H9 (cell line): ENCODE measurements at regions not wholly inside any gene's neighbourhood (a gene's known extent, or its start where the extent isn't known, plus 50 kb on each side); places are given as distances from the start of the nearest gene placed in this dataset.

Experiments used
- DNase-seq: peaks from one replicate; pipeline ENCODE4 v3.0.0-alpha.2; 2017
- H2AFZ ChIP-seq: one replicate; pipeline ENCODE4 v1.6.1; 2013; ENCODE audit warnings: mild to moderate bottlenecking, low read length, control low read depth, moderate library complexity
- H2AK5ac ChIP-seq: 2 replicates; pipeline ENCODE4 v1.6.1; 2013; ENCODE audit warnings: low read length, control low read depth, mixed read lengths; ENCODE audit not compliant: insufficient read length
- H2BK120ac ChIP-seq: one replicate; pipeline ENCODE4 v1.6.1; 2013; ENCODE audit warnings: low read depth, mild to moderate bottlenecking, low read length, control low read depth, inconsistent platforms; ENCODE audit not compliant: poor library complexity, severe bottlenecking
- H2BK12ac ChIP-seq: 2 replicates; pipeline ENCODE4 v1.6.1; 2013; ENCODE audit warnings: low read length, control low read depth, mixed read lengths, low read depth; ENCODE audit not compliant: insufficient read length
- H2BK15ac ChIP-seq: 2 replicates; pipeline ENCODE4 v1.6.1; 2013; ENCODE audit warnings: low read depth, low read length, control low read depth
- H2BK20ac ChIP-seq: one replicate; pipeline ENCODE4 v1.6.1; 2013; ENCODE audit warnings: low read depth, mild to moderate bottlenecking, low read length, control low read depth, inconsistent platforms; ENCODE audit not compliant: poor library complexity, severe bottlenecking
- H2BK5ac ChIP-seq: 2 replicates; pipeline ENCODE4 v1.6.1; 2013; ENCODE audit warnings: low read length, control low read depth, mixed read lengths; ENCODE audit not compliant: insufficient read length
- H3K14ac ChIP-seq: 2 replicates; pipeline ENCODE4 v1.6.1; 2013; ENCODE audit warnings: low read length, control low read depth; ENCODE audit not compliant: insufficient read depth
- H3K18ac ChIP-seq: 2 replicates; pipeline ENCODE4 v1.6.1; 2013; ENCODE audit warnings: low read depth, mild to moderate bottlenecking, mixed read lengths, low read length, control low read depth; ENCODE audit not compliant: insufficient read length
- H3K23ac ChIP-seq: 2 replicates; pipeline ENCODE4 v1.6.1; 2013; ENCODE audit warnings: low read length, control low read depth, mixed read lengths, low read depth; ENCODE audit not compliant: insufficient read length
- H3K23me2 ChIP-seq: 2 replicates; pipeline ENCODE4 v1.6.1; 2013; ENCODE audit warnings: low read depth, mild to moderate bottlenecking, mixed read lengths, low read length, control low read depth; ENCODE audit not compliant: insufficient read length, poor library complexity, severe bottlenecking
- H3K27ac ChIP-seq: 2 replicates; pipeline ENCODE4 v1.5.1; 2013; ENCODE audit warnings: low read length, control low read depth, mixed read lengths, low read depth; ENCODE audit not compliant: insufficient read length
- H3K27me3 ChIP-seq: 2 replicates; pipeline ENCODE4 v1.6.1; 2013; ENCODE audit warnings: low read length, control low read depth, inconsistent platforms; ENCODE audit not compliant: insufficient read depth
- H3K4ac ChIP-seq: 2 replicates; pipeline ENCODE4 v1.6.1; 2013; ENCODE audit warnings: low read depth, mild to moderate bottlenecking, control low read depth, inconsistent platforms, low read length, moderate library complexity
- H3K4me1 ChIP-seq: 2 replicates; pipeline ENCODE4 v1.6.1; 2013; ENCODE audit warnings: low read length, control low read depth, inconsistent platforms; ENCODE audit not compliant: insufficient read depth
- H3K4me2 ChIP-seq: 2 replicates; pipeline ENCODE4 v1.6.1; 2013; ENCODE audit warnings: low read length, control low read depth, mixed read lengths; ENCODE audit not compliant: insufficient read length, insufficient read depth
- H3K56ac ChIP-seq: 2 replicates; pipeline ENCODE4 v1.6.1; 2013; ENCODE audit warnings: low read depth, mild to moderate bottlenecking, mixed read lengths, low read length, control low read depth; ENCODE audit not compliant: insufficient read length
- H3K79me1 ChIP-seq: 2 replicates; pipeline ENCODE4 v1.6.1; 2013; ENCODE audit warnings: low read depth, mild to moderate bottlenecking, moderate library complexity, low read length, control low read depth, inconsistent platforms; ENCODE audit not compliant: insufficient read depth, poor library complexity, severe bottlenecking
- H3K79me2 ChIP-seq: 2 replicates; pipeline ENCODE4 v1.6.1; 2013; ENCODE audit warnings: low read length, control low read depth, inconsistent platforms; ENCODE audit not compliant: insufficient read depth
- H3K9ac ChIP-seq: 2 replicates; pipeline ENCODE4 v1.6.1; 2013; ENCODE audit warnings: low read length, control low read depth, mixed read lengths; ENCODE audit not compliant: insufficient read length; ENCODE audit errors: extremely low read depth
- H3K9me3 ChIP-seq: one replicate; pipeline ENCODE4 v1.6.1; 2013; ENCODE audit warnings: low read depth, low read length, inconsistent platforms; ENCODE audit not compliant: control insufficient read depth
- H3T11ph ChIP-seq: one replicate; pipeline ENCODE4 v1.6.1; 2013; ENCODE audit warnings: mild to moderate bottlenecking, low read length, control low read depth, inconsistent platforms
- H4K20me1 ChIP-seq: one replicate; pipeline ENCODE4 v1.6.1; 2013; ENCODE audit not compliant: control insufficient read depth, insufficient read length, insufficient read depth
- H4K5ac ChIP-seq: 2 replicates; pipeline ENCODE4 v1.6.1; 2013; ENCODE audit warnings: low read depth, mild to moderate bottlenecking, mixed read lengths, low read length, control low read depth; ENCODE audit not compliant: insufficient read length
- H4K8ac ChIP-seq: replicated peaks from 2 replicates; pipeline ENCODE4 v1.6.1; 2013; ENCODE audit warnings: low read length, control low read depth, mixed read lengths, low read depth; ENCODE audit not compliant: insufficient read length
- H4K91ac ChIP-seq: 2 replicates; pipeline ENCODE4 v1.6.1; 2013; ENCODE audit warnings: low read depth, mild to moderate bottlenecking, moderate library complexity, mixed read lengths, low read length, control low read depth; ENCODE audit not compliant: insufficient read length
- H3K27ac Mint-ChIP-seq, 3 experiments: 2 replicates in 2 of 3; 3 replicates in 1 of 3; pipeline ENCODE4 v1.8.0; 2020 to 2021; ENCODE audit warnings: mixed read lengths in 3 of 3, mild to moderate bottlenecking in 1 of 3, moderate library complexity in 1 of 3
- H3K27me3 Mint-ChIP-seq: 2 replicates; pipeline ENCODE4 v1.8.0; 2021; ENCODE audit warnings: low read depth, mild to moderate bottlenecking, moderate library complexity, mixed read lengths
- H3K36me3 Mint-ChIP-seq, 3 experiments: 2 replicates in 2 of 3; 3 replicates in 1 of 3; pipeline ENCODE4 v1.8.0; 2020 to 2021; ENCODE audit warnings: low read depth in 3 of 3, mixed read lengths in 3 of 3; ENCODE audit not compliant: insufficient read depth in 1 of 3
- H3K4me1 Mint-ChIP-seq, 2 experiments: 2 replicates each; pipeline ENCODE4 v1.8.0; 2020; ENCODE audit warnings: mixed read lengths in 2 of 2
- H3K4me3 Mint-ChIP-seq, 2 experiments: 2 replicates in 1 of 2; 3 replicates in 1 of 2; pipeline ENCODE4 v1.8.0; 2020 to 2021; ENCODE audit warnings: mild to moderate bottlenecking in 2 of 2, mixed read lengths in 2 of 2, moderate library complexity in 1 of 2
- H3K9me3 Mint-ChIP-seq, 2 experiments: 2 replicates in 1 of 2; 3 replicates in 1 of 2; pipeline ENCODE4 v1.8.0; 2020; ENCODE audit warnings: mild to moderate bottlenecking in 2 of 2, mixed read lengths in 2 of 2, moderate library complexity in 1 of 2
- WGBS: extraction: QIAGEN DNeasy Blood & Tissue Kit; methylation state at CpG from one replicate; pipeline ENCODE4 v1.1.7; 2013; ENCODE audit warnings: missing lambda C conversion rate, low lambda C conversion rate, mixed read lengths; ENCODE audit not compliant: insufficient read length; ENCODE audit errors: extremely low coverage; 5-methylcytosine and 5-hydroxymethylcytosine counted together
- TF ChIP-seq, protein P1 (sequence below): fragments of 200-600 bp; sonication (generic); conservative IDR thresholded peaks from 3 replicates; pipeline ENCODE4 v1.8.0; 2021; ENCODE audit warnings: antibody characterized with exemption, mild to moderate bottlenecking

DNA sequence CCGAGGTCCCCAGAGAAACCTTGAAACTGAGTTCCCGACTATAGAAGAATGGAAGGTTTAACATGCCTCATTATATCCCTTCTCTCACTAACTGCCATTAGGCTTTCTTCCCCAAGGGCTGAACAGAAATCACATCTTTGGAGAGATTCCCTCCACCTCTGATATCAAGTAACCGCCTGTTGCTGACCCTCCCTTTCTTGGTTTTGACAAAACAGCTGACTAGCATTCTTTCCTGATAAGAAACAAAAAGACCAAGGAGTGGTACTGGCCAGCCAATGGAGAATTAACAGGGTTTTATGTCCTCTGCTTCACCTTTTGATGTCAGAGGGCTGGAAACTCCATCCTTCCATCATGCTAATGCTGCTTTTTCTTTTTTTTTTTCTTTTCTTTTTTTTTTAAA is 176.6 kb upstream of the ADGRB3 start:
- Histone ChIP-seq H3K23ac (no peak overlapping the region), H3T11ph (no peak overlapping the region), H2BK120ac (no peak overlapping the region), H3K23me2 (no peaks in the 10 kb centered on the region), H3K4ac (no peak overlapping the region), H3K79me1 (no peaks in the 10 kb centered on the region), H2BK12ac (no peak overlapping the region), H2AK5ac (no peak overlapping the region), H3K18ac (no peak overlapping the region), H3K9me3 (no peaks in the 10 kb centered on the region), H4K5ac (no peak overlapping the region), H4K20me1 (no peaks in the 10 kb centered on the region), H2BK15ac (no peak overlapping the region), H4K91ac (no peak overlapping the region), H3K56ac (no peak overlapping the region), H4K8ac (no peak overlapping the region), H3K14ac (no peak overlapping the region), H2BK5ac (no peak overlapping the region), H3K79me2 (no peaks in the 10 kb centered on the region), H2BK20ac (no peak overlapping the region), H3K4me2 (no peak overlapping the region), H3K9ac (no peak overlapping the region), H3K27me3 (no peaks in the 10 kb centered on the region), H3K27ac (no peak overlapping the region), H3K4me1 (no peaks in the 10 kb centered on the region), H2AFZ (no peak overlapping the region)
- Mint-ChIP-seq H3K27ac (no peak overlapping the region), H3K27me3 (no peaks in the 10 kb centered on the region), H3K4me3 (no peak overlapping the region), H3K36me3 (peaks cover 0 to 8% (median 4%) of the 10 kb centered on the region in 3 experiments; a peak in 4 of 7 replicates), H3K9me3 (peaks cover 13 to 15% of the 10 kb centered on the region in 2 experiments), H3K4me1 (no peaks in the 10 kb centered on the region)
- no peak for DNase-seq
- WGBS = no CpG with 5 or more reads among the region's 3 CpGs
- TF ChIP-seq, protein P1, sequence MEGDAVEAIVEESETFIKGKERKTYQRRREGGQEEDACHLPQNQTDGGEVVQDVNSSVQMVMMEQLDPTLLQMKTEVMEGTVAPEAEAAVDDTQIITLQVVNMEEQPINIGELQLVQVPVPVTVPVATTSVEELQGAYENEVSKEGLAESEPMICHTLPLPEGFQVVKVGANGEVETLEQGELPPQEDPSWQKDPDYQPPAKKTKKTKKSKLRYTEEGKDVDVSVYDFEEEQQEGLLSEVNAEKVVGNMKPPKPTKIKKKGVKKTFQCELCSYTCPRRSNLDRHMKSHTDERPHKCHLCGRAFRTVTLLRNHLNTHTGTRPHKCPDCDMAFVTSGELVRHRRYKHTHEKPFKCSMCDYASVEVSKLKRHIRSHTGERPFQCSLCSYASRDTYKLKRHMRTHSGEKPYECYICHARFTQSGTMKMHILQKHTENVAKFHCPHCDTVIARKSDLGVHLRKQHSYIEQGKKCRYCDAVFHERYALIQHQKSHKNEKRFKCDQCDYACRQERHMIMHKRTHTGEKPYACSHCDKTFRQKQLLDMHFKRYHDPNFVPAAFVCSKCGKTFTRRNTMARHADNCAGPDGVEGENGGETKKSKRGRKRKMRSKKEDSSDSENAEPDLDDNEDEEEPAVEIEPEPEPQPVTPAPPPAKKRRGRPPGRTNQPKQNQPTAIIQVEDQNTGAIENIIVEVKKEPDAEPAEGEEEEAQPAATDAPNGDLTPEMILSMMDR = no peak
